ENCODE measurements at regions not wholly inside any gene's neighbourhood (a gene's known extent, or its start where the extent isn't known, plus 50 kb on each side); places are given as distances from the start of the nearest gene placed in this dataset.
A peak's percentile ranks its signal among the peaks of the same experiment; 100 is the strongest.

DNA sequence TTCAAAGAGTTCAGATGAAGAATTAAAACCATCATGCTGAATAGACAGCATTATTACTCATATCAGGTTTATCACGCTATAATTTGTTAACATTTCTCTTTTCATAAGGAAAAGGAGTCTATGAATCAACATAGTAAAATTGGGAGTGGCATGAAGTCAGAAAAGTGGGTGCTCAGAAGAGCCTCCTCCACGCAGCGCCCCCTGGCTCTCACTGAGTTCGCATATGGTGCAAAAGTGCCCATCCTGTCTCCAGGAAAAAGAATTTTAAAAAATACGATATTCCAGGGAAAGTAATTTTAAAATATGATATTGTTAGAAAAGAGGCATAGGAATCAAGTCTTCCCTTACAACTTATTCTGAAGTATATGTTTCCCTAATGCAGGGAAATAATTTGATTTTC lies 176.3 kb upstream of the TCERG1L start:
- DNase-seq: no peak

DNA sequence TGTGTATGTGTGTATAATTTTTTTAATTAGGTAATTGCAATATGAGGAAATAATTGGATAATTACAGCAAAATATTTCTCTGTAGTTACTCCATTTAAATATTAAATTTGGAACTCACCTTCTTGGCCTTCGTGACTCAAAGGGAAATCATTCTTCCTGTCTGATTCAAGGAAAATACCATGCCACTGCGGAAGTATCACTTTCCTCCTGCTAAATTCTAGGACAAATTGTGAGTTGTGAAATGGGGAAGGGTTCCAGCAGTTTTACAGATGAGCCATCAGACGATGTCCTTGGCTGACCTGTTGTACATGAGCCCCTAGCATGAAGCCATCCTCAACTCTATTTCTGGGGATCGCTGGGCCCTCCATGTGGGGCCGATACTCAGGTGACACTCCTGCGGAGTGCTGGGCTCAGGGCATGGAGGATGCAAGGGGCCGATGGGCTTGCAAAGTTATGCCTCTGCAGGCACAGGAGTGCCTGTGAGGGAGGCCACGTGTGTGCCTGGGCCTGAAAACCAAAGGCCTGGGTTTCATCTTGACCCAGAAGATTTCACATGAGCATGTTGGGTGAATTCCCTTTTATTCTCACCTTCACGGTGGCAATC lies 179.6 kb upstream of the TCERG1L start:
- no peak for DNase-seq

DNA sequence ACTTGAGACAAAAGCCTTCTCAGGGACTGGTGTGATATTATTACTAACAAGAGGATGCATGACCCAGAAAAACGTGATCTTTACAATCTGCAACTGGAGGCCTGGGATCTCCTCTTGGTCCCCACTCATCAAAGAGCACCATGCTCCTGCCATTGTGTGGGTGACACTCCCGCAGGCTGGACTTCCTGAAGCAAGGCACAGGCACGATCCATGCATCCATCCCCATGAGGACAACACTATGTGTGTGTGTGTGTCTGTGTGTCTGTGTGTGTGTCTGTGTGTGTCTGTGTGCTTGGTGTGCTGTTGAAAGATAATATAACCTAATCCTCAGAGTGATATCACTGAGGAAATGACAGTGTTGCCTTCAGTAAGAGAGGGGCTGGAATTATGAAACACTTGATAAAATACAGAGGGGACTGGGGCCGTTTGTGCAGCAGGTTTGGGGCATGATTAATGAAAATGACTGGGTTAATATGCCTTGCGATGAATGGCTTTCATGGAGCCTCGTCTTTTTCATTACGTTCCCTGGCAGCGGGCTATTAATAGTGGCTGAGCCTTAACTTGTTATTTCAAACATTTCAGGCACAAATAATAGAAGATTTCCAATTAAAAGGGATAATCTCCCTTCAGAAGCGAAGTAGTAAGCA lies 180.8 kb upstream of the TCERG1L start:
- DNase-seq: no peak

DNA sequence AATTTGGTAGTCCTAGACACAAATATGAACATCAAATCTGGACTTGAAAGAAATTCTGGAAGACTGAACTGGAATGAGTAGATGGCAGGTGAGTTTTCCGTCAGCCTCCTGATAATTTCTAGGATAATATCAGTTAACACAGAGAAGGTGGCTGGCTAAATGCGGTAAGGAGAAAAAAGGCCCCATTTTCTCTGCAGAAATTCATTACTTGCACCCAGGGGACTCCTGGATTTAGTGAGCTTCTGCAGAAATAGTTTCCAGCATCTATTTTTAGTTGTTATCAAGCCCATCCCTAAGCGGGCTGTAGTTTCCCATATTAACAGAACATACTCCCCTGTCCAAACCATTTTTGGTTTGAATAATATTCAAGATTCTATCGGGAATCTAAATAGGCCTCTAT lies 181.9 kb upstream of the TCERG1L start:
- no peak for DNase-seq

DNA sequence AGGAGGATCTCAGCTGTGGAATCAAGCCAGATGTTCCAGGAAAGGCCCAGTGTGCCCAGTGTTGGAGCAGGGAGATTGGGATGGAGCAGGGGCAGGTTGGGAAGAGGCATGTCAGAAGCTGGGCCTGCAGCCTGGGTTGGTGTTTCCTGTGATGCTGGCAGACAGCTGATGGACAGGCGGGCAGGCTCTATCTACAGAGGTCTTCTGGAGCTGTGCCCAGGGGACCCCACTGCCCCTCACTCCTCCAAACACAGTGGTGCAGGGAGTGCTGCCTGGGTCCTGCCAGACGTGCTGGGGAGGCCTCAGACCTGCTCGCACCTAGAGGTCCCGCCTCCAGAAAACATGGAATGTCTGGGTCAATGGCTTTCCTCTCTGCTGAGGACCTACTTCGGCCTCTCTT lies 182.9 kb upstream of the TCERG1L start:
- no peak for DNase-seq

DNA sequence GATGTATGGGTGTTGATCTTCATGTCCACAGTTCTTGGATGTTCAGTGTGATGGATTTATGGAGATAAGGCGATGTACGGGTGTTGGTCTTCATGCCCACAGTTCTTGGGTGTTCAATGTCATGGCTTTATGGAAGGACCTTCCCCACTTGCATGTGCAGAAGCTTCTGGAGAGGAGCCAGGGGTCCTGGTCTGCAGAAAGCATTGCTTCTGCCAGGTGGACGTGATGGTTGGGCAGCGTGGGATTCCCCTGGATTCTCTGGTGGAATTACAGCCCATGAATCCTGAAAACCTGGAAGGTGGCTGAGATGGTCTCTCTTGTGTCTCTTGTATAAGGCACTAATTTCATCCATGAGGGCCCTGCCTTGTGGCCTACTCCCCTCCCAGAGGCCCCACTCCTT lies 183.7 kb upstream of the TCERG1L start:
- no peak for DNase-seq

- DNase-seq: no peak
Observed at GRCh38 chr10:131495892-131496291, 184.4 kb upstream of the TCERG1L start.

- DNase-seq: no peak
Observed at GRCh38 chr10:131496351-131497052, 185.0 kb upstream of the TCERG1L start.

DNA sequence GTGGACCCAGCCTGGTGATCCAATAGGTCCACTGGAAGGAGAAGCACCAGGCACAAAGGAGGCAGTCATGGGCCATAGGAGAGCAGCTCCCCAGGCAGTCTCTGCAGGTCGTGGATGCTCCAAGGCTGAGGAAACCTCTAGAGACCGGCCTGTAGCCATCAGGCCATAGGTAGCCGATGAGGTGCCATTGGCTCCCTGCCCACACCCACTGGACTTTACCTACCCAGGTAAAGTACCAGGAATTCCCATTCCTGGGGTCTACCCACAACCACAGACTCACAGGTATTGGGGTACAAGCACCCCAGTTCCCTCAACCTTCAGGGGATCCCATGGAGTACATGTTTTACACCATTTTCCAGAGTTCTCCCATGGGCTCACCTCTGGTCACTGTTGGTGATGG lies 188.0 kb upstream of the TCERG1L start:
- DNase-seq: no peak

DNA sequence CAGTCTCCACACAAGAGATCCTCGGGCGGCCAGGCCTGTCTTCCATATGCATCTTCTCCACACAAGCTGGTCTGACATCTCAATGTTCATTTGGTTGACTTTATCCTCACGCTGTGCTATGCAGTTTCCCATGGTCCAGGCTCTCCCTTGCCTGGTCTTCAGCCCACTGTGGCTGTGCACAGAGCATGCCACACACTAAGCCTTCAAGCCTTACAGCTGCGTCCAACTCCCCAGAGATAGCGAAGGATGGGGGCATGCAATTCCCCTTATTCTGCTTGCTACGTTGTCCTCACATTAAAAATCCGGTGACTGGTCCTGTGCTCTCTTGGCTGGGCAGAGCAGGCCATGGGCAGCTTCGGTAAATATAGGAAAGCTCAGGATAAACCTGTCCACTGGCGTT lies 188.7 kb upstream of the TCERG1L start:
- no peak for DNase-seq

GRCh38 chr10:131500892-131501291 lies 189.4 kb upstream of the TCERG1L start:
- no peak for DNase-seq

- no peak for DNase-seq
Observed at GRCh38 chr10:131503992-131504391, 192.5 kb upstream of the TCERG1L start.

- no peak for DNase-seq
Observed at GRCh38 chr10:131511391-131511790, 199.9 kb upstream of the TCERG1L start.

- DNase-seq: no peak
Observed at GRCh38 chr10:131512852-131513251, 201.3 kb upstream of the TCERG1L start.

GRCh38 chr10:131513445-131513844 lies 201.9 kb upstream of the TCERG1L start:
- no peak for DNase-seq

GRCh38 chr10:131513901-131514300 lies 202.4 kb upstream of the TCERG1L start:
- DNase-seq: no peak

DNA sequence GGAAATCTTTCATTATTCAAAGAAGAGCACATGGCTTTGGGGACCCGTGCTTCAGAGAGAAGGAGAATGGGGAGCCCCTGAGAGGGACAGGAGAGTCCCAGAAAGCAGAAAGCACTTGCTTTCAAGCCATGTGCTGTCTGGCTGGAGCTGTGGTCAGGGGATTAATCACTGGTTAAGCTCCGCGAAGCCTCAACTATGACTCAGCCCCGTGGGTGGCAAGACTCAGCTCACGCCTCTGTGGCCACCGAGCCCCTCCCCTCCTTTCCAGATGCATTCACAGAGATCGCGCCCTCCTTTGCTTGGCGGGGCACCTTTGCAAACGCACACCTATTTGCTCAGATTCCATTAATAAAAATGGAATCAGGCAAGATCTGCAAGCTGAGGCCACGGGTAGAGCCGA lies 202.9 kb upstream of the TCERG1L start:
- DNase-seq: peak; percentile 9

GRCh38 chr10:131516285-131516684 lies 204.8 kb upstream of the TCERG1L start:
- DNase-seq: no peak

DNA sequence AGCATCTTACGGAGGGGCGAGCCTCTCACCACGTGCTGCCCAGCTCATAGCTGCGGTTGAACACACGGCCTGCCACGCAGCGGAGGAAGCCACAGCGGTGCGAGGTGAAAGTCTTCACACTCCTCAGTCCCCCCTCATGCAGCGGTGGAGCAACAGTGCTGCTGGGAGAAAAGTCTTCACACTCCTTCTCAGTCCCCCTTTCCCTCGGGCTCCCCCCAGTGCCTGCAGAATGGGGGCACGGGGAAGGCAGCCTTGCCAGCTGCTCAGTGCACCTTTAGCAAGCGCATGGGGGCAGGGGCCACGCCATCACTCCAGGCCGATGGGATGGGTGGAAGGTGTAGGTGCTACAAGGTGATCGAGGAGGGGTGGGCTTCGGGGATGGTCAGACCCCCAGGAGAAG lies 206.3 kb upstream of the TCERG1L start:
- no peak for DNase-seq

- DNase-seq: no peak
Observed at GRCh38 chr10:131519723-131520605, 208.4 kb upstream of the TCERG1L start.

GRCh38 chr10:131531265-131532190 lies 220.0 kb upstream of the TCERG1L start:
- DNase-seq: no peak

All from renal pelvis (tissue), 1 donor.